ENCODE measurements at regions not wholly inside any gene's neighbourhood (a gene's known extent, or its start where the extent isn't known, plus 50 kb on each side); places are given as distances from the start of the nearest gene placed in this dataset.

DNA sequence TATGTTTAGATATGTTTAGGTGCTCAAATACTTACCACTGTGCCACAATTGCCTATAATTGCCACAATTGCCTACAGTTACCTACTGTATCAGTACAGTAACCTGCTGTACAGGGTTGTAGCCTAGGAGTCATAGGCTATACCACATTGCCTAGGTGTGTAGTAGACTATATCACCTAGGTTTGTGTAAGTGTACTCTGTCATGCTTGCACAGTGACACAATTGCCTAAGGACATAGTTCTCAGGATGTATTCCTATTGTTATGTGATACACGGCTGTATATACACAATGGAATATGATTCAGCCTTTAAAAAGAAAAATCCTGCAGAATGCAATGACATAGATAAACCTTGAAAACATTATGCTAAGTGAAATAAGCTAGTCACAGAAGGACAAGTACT, 264.8 kb downstream of the RAP2B start:
- no peaks in the 10 kb centered on the region for H3K36me3 ChIP-seq (ENCODE audit: control insufficient read depth, insufficient read depth, low read length)
- DNase-seq (ENCODE audit: low read depth), result no peak
- TF ChIP-seq, protein P1, sequence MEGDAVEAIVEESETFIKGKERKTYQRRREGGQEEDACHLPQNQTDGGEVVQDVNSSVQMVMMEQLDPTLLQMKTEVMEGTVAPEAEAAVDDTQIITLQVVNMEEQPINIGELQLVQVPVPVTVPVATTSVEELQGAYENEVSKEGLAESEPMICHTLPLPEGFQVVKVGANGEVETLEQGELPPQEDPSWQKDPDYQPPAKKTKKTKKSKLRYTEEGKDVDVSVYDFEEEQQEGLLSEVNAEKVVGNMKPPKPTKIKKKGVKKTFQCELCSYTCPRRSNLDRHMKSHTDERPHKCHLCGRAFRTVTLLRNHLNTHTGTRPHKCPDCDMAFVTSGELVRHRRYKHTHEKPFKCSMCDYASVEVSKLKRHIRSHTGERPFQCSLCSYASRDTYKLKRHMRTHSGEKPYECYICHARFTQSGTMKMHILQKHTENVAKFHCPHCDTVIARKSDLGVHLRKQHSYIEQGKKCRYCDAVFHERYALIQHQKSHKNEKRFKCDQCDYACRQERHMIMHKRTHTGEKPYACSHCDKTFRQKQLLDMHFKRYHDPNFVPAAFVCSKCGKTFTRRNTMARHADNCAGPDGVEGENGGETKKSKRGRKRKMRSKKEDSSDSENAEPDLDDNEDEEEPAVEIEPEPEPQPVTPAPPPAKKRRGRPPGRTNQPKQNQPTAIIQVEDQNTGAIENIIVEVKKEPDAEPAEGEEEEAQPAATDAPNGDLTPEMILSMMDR (IDR thresholded peaks at IDR 0.05; ENCODE audit: insufficient read depth, low read length, poor library complexity, severe bottlenecking), result no peak
- H3K27me3 ChIP-seq (ENCODE audit: control insufficient read depth, insufficient read depth, low read length), result no peaks in the 10 kb centered on the region
- no peak overlapping the region for H3K4me3 ChIP-seq (ENCODE audit: low read depth, low read length)

DNA sequence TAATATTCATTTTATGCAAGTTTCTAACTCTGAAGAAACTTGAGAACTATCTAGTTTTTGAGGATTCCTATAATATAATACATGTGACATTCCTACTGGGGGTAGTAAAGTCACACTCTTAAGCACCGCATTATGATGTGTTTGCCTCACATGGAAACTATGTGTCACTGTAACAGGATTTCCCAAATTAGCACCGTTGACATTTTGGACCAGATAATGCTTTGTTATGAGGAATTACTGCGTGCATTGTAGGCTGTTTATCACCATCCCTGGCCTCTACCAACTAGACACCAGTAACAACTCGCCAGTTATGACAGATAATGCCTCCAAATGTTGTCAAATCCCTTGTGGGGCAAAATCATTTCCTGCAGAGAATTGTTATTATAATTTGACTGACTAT, 267.8 kb downstream of the RAP2B start:
- no peaks in the 10 kb centered on the region for H3K27me3 ChIP-seq (ENCODE audit: control insufficient read depth, insufficient read depth, low read length)
- H3K36me3 ChIP-seq (ENCODE audit: control insufficient read depth, insufficient read depth, low read length), result no peaks in the 10 kb centered on the region
- TF ChIP-seq, protein P1 (IDR thresholded peaks at IDR 0.05; ENCODE audit: insufficient read depth, low read length, poor library complexity, severe bottlenecking), result no peak
- no peak for DNase-seq (ENCODE audit: low read depth)
- H3K4me3 ChIP-seq (ENCODE audit: low read depth, low read length), result no peak overlapping the region

DNA sequence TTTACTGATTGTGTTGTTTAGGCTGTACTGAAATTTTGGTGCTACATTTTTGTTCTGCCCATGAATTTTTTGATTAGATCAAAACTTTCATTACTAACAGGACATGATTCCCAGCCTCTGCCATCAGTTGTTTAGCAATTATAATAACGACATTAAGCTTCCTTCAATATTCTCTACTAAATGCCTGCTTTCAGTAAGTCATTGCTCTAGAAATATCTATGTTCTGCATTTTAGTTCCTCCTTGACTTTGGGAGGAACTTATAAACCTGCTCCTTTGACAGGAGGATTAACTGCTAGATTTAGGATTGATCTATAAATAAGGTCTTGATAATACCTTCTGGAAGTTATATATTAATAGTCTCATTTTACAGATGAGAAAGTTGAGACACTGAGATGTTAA, 269.1 kb downstream of the RAP2B start:
- no peak for DNase-seq (ENCODE audit: low read depth)
- TF ChIP-seq, protein P1 (IDR thresholded peaks at IDR 0.05; ENCODE audit: insufficient read depth, low read length, poor library complexity, severe bottlenecking), result no peak
- H3K4me3 ChIP-seq (ENCODE audit: low read depth, low read length), result no peak overlapping the region

DNA sequence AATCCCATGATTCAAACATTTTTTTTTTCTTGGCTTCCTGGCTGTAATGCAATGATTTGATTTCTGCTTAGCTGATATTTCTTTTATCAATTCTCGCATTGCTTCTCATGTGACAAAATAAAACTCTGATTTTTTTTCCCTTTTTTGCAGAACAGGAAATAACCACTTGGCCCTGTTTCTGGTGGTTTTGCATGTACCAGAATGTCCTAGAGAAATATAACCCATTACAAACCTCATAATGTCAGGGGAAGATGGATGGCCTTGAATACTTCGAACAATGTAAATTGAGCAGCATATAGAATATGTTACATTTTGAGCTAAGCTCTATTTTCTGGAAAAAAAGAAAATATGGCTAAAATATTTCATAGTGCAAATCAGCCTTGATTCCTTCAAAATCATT, 275.6 kb downstream of the RAP2B start:
- Histone ChIP-seq H3K4me3 (ENCODE audit: low read depth, low read length) (no peak overlapping the region), H3K36me3 (ENCODE audit: control insufficient read depth, insufficient read depth, low read length) (no peaks in the 10 kb centered on the region), H3K27me3 (ENCODE audit: control insufficient read depth, insufficient read depth, low read length) (no peaks in the 10 kb centered on the region)
- DNase-seq (ENCODE audit: low read depth), result no peak
- TF ChIP-seq, protein P1 (IDR thresholded peaks at IDR 0.05; ENCODE audit: insufficient read depth, low read length, poor library complexity, severe bottlenecking), result no peak

More for the DNA sequence above, 269.1 kb downstream of the RAP2B start:
- no peaks in the 10 kb centered on the region for H3K36me3 ChIP-seq (ENCODE audit: control insufficient read depth, insufficient read depth, low read length)
- H3K27me3 ChIP-seq (ENCODE audit: control insufficient read depth, insufficient read depth, low read length), result no peaks in the 10 kb centered on the region

DNA sequence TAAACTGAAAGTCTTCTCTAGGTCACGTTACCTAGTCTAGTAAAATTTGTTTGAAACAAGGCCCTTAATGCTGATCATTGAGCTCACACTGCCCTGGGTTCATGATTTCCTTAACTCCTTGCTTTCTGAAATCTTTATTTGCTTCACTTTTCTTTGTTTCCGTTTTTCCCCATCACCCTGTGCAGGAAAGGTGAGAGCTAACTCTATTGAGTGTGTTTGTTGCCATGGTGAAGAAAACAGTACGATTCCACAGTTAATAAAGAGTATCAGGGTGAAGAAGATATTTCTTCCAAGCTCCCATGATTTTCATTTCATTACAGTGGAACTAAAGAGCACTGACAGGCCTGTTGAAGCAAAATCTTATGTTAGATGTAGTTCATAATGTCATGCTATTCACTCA, 276.2 kb downstream of the RAP2B start:
- Histone ChIP-seq H3K27me3 (ENCODE audit: control insufficient read depth, insufficient read depth, low read length) (no peaks in the 10 kb centered on the region), H3K36me3 (ENCODE audit: control insufficient read depth, insufficient read depth, low read length) (no peaks in the 10 kb centered on the region), H3K4me3 (ENCODE audit: low read depth, low read length) (no peak overlapping the region)
- TF ChIP-seq, protein P1 (IDR thresholded peaks at IDR 0.05; ENCODE audit: insufficient read depth, low read length, poor library complexity, severe bottlenecking), result no peak
- DNase-seq (ENCODE audit: low read depth), result no peak

DNA sequence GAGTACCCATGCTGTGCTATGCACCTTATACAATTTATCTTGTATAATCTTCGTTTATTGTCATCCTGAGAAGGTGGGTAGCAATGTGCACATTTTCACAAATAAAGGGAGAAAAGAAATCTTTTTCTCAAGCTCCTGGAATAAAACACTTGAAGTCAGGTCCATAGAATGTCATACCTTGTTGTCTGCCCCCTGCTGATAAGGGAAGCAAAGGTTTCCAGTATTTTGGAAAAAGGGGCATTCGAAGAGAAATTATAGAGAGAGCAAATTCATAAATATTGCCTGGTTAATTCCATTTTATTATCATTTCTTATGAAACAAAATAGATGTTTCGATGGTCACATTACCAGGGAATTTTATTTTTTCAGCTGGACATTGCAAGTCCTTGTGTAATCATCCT, 277.8 kb downstream of the RAP2B start:
- Histone ChIP-seq H3K27me3 (ENCODE audit: control insufficient read depth, insufficient read depth, low read length) (no peaks in the 10 kb centered on the region), H3K4me3 (ENCODE audit: low read depth, low read length) (no peak overlapping the region), H3K36me3 (ENCODE audit: control insufficient read depth, insufficient read depth, low read length) (no peaks in the 10 kb centered on the region)
- TF ChIP-seq, protein P1 (IDR thresholded peaks at IDR 0.05; ENCODE audit: insufficient read depth, low read length, poor library complexity, severe bottlenecking), result peak; percentile 9
- DNase-seq (ENCODE audit: low read depth), result no peak

All from kidney epithelial cell (primary cell).